ENCODE measurements at regions not wholly inside any gene's neighbourhood (a gene's known extent, or its start where the extent isn't known, plus 50 kb on each side); places are given as distances from the start of the nearest gene placed in this dataset.

GRCh38 chr9:79884546-79884945 is 312.8 kb downstream of the TLE4 start:
- H3K9ac ChIP-seq (ENCODE audit: insufficient read depth, low read depth, low read length): no peak overlapping the region
- FAIRE-seq (no peak), DNase-seq (ENCODE audit: low spot score) (no peak), ATAC-seq (no peak)
- BruUV-seq (replicated peaks): no TSS peak
- H2AFZ ChIP-seq (ENCODE audit: low read length): no peak overlapping the region
- no peak overlapping the region for H3K27ac ChIP-seq (ENCODE audit: extremely low read length, insufficient read depth, low read length)
- no peak for TF ChIP-seq MXD4 (CRISPR knock-in tag; IDR thresholded peaks at IDR 0.05)
- TF ChIP-seq ERF (CRISPR knock-in tag; IDR thresholded peaks at IDR 0.05): no peak
- no peak for TF ChIP-seq TCF7 (IDR thresholded peaks at IDR 0.05; ENCODE audit: low read depth)
- no peak for TF ChIP-seq TRAFD1 (CRISPR knock-in tag; IDR thresholded peaks at IDR 0.05; ENCODE audit: borderline replicate concordance)
- no peak for TF ChIP-seq ZBTB14 (CRISPR knock-in tag; IDR thresholded peaks at IDR 0.05)
- no peak for TF ChIP-seq ZNF567 (CRISPR knock-in tag; IDR thresholded peaks at IDR 0.05; ENCODE audit: borderline replicate concordance)
- no peak for TF ChIP-seq HOXA3 (CRISPR knock-in tag; IDR thresholded peaks at IDR 0.05)
- TF ChIP-seq MEIS1 (CRISPR knock-in tag; IDR thresholded peaks at IDR 0.05; ENCODE audit: borderline replicate concordance): no peak
- TF ChIP-seq JUNB (CRISPR knock-in tag; IDR thresholded peaks at IDR 0.05; ENCODE audit: borderline replicate concordance): no peak
- no peak for TF ChIP-seq ZSCAN25 (CRISPR knock-in tag; IDR thresholded peaks at IDR 0.05)
- no peak for TF ChIP-seq ZNF33B (CRISPR knock-in tag; IDR thresholded peaks at IDR 0.05)
- TF ChIP-seq ZNF282 (IDR thresholded peaks at IDR 0.05; ENCODE audit: partially characterized antibody): no peak
- no peaks in the 10 kb centered on the region for H3K79me2 ChIP-seq (ENCODE audit: insufficient read depth, low read length)
- in situ Hi-C loops (cut with HindIII; ENCODE audit: extremely low pct_ligation_motif_present, low pct_unique_long_range_greater_than_20kb) (no loop called here), intact Hi-C loops (cut with micrococcal nuclease; ENCODE audit: unreplicated experiment) (no loop called here)
- H3K9me3 ChIP-seq (ENCODE audit: low read length): no peaks in the 10 kb centered on the region
- no peak overlapping the region for H3K4me3 ChIP-seq (replicated peaks in 1 of 3; ENCODE audit: insufficient read depth in 1 of 3, low read depth in 2 of 3, low read length in 3 of 3)
- H3K4me1 ChIP-seq (ENCODE audit: insufficient read depth, low read length): no peaks in the 10 kb centered on the region
- ChIA-PET CTCF (ENCODE audit: low intra/inter-chr PET ratio, low total read pairs) (no interaction called here), POLR2A (no interaction called here)
- WGBS (ENCODE audit: low lambda C conversion rate): 7% methylated on average over 4 of the region's 4 CpGs
- H3K27me3 ChIP-seq (ENCODE audit: control insufficient read depth in 1 of 2, insufficient read depth in 2 of 2, low read length in 2 of 2): no peaks in the 10 kb centered on the region
- no peak overlapping the region for H3K4me2 ChIP-seq (ENCODE audit: low read depth, low read length)
- no peaks in the 10 kb centered on the region for H4K20me1 ChIP-seq (ENCODE audit: insufficient read depth, low read length)
- no peaks in the 10 kb centered on the region for H3K36me3 ChIP-seq (replicated peaks in 1 of 2; ENCODE audit: control insufficient read depth in 1 of 2, insufficient read depth in 2 of 2, low read length in 2 of 2)
